WI38 (cell line): ENCODE measurements at regions not wholly inside any gene's neighbourhood (a gene's known extent, or its start where the extent isn't known, plus 50 kb on each side); places are given as distances from the start of the nearest gene placed in this dataset.

Experiments
- H3K4me3 ChIP-seq: 2 replicates; pipeline ENCODE4 v1.5.1; 2011; ENCODE audit warnings: low read depth, mild to moderate bottlenecking, control low read depth, low read length
- CTCF ChIP-seq: IDR thresholded peaks from 2 replicates; pipeline ENCODE4 v1.5.1; 2012; ENCODE audit warnings: low read depth, mild to moderate bottlenecking, control low read depth, low read length

GRCh38 chr2:40758401-40759155 is 306.7 kb upstream of the SLC8A1 start:
- no peak overlapping the region for H3K4me3 ChIP-seq

DNA sequence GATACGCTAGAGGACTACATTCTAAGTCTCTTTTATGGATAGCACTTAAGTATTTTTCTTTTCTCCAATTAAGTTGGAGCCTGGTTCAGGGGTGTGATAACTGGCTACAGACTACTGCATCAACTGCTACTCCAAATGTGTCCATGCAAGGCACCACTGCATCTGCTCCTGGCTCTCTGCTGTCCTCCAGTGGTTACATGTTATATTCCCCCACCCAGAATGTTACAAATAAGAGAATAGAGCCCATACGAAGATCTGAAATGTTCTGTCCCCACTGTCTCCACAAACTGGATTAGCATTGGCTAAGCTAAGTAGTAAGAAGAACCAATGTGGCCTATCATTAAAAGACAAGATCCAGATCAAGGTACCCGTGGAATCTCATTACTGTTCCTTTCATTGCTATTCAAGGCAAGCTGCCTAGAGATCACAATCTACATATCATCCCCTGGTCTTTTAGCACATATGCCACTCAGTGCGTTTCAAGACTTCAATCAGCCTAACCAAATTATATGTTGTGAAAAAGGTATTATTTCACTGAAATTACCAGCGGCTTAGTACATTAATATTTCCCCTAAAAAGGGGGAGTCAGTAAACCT is 308.3 kb upstream of the SLC8A1 start:
- TF ChIP-seq CTCF, result peak; percentile 88
- no peak overlapping the region for H3K4me3 ChIP-seq

More at GRCh38 chr2:40758401-40759155, 306.7 kb upstream of the SLC8A1 start:
- no peak for TF ChIP-seq CTCF

GRCh38 chr2:40773291-40773690 is 321.4 kb upstream of the SLC8A1 start:
- TF ChIP-seq CTCF, result no peak
- H3K4me3 ChIP-seq, result no peak overlapping the region

- H3K4me3 ChIP-seq, result no peak overlapping the region
- TF ChIP-seq CTCF, result no peak
Observed at GRCh38 chr2:40783704-40784103, 331.8 kb upstream of the SLC8A1 start.

DNA sequence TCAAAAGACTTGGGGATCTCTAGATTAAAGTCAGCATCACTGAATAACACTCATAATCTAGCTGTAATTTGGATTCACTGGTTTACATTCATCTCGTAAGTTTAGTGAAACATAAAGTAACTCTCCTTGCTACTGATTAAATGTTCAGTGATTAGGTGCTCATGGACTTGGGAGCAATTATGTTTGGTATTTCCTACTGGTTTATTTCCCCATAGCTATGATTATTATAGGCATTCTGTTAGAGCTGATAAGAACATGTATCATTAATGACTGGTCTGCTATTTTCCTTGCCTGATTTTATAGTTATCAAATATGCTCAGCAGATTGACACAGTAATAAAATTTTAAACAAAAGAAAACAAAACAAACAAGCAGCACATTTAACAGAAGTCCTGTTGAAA is 334.7 kb upstream of the SLC8A1 start:
- no peak for TF ChIP-seq CTCF
- no peak overlapping the region for H3K4me3 ChIP-seq

GRCh38 chr2:40797120-40797519 is 345.2 kb upstream of the SLC8A1 start:
- no peak for TF ChIP-seq CTCF
- no peak overlapping the region for H3K4me3 ChIP-seq

- no peak overlapping the region for H3K4me3 ChIP-seq
- no peak for TF ChIP-seq CTCF
Observed at GRCh38 chr2:40803900-40804299, 352.0 kb upstream of the SLC8A1 start.
